ENCODE measurements at regions not wholly inside any gene's neighbourhood (a gene's known extent, or its start where the extent isn't known, plus 50 kb on each side); places are given as distances from the start of the nearest gene placed in this dataset.

DNA sequence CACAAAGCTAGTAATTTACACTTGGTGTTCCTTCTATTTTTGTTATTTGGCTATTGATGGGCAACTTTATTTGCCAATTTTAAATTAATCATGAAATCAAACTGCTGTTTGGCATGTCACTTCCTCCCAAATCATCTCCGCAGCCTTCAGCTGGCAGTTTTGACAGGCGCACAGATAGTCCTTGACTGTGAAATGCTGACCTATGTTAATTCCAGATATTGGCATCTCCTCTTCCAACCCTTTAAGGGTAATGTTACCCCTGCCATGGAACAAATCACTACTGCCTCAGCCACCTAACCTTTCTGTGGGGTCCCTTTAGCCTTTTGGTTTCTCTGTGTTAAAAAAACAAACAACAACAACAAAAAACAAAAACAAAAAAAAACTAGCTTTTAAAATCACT lies 182.4 kb upstream of the TANK start:
- no peak for DNase-seq (ENCODE audit: low read depth)
- no peak overlapping the region for H3K4me3 ChIP-seq (ENCODE audit: low read depth, low read length)
- TF ChIP-seq, protein P1, sequence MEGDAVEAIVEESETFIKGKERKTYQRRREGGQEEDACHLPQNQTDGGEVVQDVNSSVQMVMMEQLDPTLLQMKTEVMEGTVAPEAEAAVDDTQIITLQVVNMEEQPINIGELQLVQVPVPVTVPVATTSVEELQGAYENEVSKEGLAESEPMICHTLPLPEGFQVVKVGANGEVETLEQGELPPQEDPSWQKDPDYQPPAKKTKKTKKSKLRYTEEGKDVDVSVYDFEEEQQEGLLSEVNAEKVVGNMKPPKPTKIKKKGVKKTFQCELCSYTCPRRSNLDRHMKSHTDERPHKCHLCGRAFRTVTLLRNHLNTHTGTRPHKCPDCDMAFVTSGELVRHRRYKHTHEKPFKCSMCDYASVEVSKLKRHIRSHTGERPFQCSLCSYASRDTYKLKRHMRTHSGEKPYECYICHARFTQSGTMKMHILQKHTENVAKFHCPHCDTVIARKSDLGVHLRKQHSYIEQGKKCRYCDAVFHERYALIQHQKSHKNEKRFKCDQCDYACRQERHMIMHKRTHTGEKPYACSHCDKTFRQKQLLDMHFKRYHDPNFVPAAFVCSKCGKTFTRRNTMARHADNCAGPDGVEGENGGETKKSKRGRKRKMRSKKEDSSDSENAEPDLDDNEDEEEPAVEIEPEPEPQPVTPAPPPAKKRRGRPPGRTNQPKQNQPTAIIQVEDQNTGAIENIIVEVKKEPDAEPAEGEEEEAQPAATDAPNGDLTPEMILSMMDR (IDR thresholded peaks at IDR 0.05; ENCODE audit: low read depth, low read length, missing control alignments), result no peak
- in situ Hi-C loops (cut with HindIII; ENCODE audit: low sequenced_read_pairs), result no loop called here

DNA sequence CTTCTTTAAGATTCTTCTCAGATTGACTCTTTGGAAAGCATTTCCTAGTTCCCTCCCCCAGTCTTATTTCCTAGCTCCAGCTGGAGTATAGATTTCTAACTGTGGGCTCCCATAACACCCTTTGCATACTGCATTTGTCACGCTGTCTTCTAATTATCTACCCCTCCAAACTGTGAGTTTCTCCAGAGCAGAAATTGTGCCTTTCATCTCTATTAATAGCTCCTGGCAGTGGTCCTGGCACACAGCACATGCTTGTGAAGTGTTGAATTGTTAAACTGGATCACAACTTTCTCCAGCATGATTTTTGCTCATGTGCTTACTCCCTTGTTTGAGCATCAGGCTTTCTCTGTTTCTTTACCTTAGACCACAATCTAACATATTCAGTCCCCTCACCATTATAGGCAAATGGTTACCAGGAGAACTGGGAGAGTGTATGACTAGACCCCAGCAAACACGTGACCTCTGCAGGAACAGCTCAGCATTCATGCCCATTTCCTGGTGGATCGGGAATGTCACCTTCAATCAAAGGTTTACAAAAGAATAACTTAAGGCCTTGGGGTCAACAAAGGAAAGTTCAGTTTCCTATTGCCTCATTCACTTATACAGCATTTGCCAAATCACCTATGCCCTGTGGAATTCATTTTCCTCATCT lies 175.7 kb upstream of the TANK start:
- H3K4me3 ChIP-seq (ENCODE audit: low read depth, low read length), result no peak overlapping the region
- no peak for DNase-seq (ENCODE audit: low read depth)
- TF ChIP-seq, protein P1 (IDR thresholded peaks at IDR 0.05; ENCODE audit: low read depth, low read length, missing control alignments), result no peak
- in situ Hi-C loops (cut with HindIII; ENCODE audit: low sequenced_read_pairs), result no loop called here

DNA sequence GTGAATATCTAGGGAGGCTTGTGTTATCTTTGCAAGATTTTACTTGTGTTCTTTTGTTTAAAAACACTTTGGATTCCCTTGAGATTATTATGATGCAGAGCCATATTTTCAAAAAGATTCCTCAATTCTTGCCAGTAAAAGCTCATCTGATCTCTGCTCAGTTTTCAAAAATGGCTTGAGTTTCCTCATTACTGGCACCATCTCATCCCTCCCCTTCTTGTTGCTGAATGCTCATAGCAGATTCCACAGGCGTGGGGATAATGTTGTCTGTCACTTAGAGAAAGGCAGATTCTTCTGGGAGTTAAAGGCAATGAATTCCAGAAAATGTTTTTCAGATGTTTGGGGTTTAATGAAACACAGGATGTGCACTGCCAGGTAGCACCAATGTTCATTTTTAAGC lies 170.4 kb upstream of the TANK start:
- in situ Hi-C loops (cut with HindIII; ENCODE audit: low sequenced_read_pairs), result no loop called here
- no peak for DNase-seq (ENCODE audit: low read depth)
- H3K4me3 ChIP-seq (ENCODE audit: low read depth, low read length), result no peak overlapping the region
- TF ChIP-seq, protein P1 (IDR thresholded peaks at IDR 0.05; ENCODE audit: low read depth, low read length, missing control alignments), result no peak

DNA sequence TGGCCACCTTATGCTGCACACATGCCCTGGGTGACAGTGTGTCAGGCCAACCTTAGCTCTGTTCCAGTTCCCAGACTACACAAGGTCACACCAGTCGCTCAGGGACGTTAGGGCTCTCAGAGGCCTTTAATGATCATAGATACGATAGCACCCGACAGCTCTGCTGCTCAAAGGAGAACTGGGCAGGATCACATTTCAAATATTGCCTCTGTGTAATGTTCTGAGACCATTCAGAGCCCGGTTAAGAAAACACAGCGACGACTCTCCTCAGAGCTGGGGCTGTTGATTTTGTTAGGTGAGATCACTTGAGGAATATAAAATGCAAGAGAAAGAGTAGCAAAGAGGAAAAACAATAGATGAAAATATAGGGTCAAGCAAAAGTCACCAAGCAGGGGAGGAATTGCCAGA lies 166.6 kb upstream of the TANK start:
- no peak for DNase-seq (ENCODE audit: low read depth)
- TF ChIP-seq, protein P1 (IDR thresholded peaks at IDR 0.05; ENCODE audit: low read depth, low read length, missing control alignments), result no peak
- in situ Hi-C loops (cut with HindIII; ENCODE audit: low sequenced_read_pairs), result no loop called here
- no peak overlapping the region for H3K4me3 ChIP-seq (ENCODE audit: low read depth, low read length)

DNA sequence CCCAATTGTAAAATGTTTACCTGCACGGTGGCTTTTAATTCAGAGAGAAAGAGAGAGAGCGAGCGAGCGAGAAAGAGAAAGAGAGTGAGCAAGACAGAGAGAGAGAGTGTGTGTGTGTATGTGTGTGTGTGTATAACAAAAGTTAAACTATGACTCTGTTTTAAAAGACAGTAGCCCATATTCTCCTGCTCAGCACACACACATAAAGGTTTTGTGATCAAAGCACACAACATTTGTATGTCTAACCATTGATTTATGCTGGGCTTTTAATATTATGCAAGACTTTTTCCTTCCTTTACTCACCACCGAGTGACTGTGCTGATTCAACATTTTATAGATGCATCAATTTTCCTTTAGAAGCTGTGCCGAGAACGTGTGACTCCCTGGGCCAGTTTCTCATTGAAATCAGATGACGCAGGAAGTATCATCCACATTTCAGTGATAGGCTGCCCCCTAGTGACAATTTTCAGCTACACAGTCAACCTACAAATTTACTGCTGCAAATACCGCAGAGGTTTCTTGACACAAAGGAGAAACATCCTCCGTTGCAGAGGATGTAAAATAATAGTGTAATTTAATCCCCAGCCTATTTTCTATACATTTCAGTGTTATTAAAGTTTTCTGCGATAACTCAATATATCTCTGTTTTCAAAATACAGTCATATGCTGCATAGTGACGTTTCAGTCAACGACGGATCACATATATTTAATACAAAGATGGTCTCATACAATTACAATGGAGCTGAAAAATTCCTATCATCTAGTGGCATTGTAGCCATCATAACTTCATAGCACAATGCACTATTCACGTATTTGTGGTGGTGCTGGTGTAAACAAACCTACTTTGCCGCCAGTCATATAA lies 165.9 kb upstream of the TANK start:
- no peak overlapping the region for H3K4me3 ChIP-seq (ENCODE audit: low read depth, low read length)
- in situ Hi-C loops (cut with HindIII; ENCODE audit: low sequenced_read_pairs), result no loop called here
- DNase-seq (ENCODE audit: low read depth), result peak; percentile 88
- TF ChIP-seq, protein P1 (IDR thresholded peaks at IDR 0.05; ENCODE audit: low read depth, low read length, missing control alignments), result peak; percentile 76

DNA sequence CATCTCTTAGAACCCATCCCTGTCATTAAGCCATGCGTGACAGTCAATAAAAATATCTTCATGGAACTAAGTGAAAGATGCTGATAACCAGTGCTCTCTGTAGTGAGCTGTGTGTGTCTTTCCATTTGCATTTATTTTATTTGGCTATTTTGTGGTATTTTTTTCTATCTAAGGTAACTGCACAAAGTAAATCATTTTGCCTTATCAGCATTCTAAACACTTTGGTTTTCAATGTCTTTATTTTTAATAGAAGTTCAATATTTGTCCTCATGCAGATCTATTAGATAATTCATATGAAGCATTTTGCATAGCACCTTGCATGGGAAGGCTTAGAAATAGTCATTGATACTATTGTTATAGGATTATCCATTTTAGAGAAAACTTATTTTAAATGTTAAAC lies 163.6 kb upstream of the TANK start:
- DNase-seq (ENCODE audit: low read depth), result no peak
- TF ChIP-seq, protein P1 (IDR thresholded peaks at IDR 0.05; ENCODE audit: low read depth, low read length, missing control alignments), result no peak
- in situ Hi-C loops (cut with HindIII; ENCODE audit: low sequenced_read_pairs), result no loop called here
- no peak overlapping the region for H3K4me3 ChIP-seq (ENCODE audit: low read depth, low read length)

Measured in astrocyte of the cerebellum (primary cell).